Keratinocyte (primary cell): ENCODE measurements at regions not wholly inside any gene's neighbourhood (a gene's known extent, or its start where the extent isn't known, plus 50 kb on each side); places are given as distances from the start of the nearest gene placed in this dataset.

Experiments
- DNase-seq: peaks from one replicate; pipeline ENCODE4 v3.0.0-alpha.2; 2011; ENCODE audit warnings: low read depth, missing footprints, low spot score
- FAIRE-seq: peaks from 2 replicates; lab custom pipeline; 2011; peaks lifted over from hg19 to GRCh38; lab: Jason Lieb, UNC
- H2AFZ ChIP-seq: 2 replicates; pipeline ENCODE4 v1.6.0; 2012; ENCODE audit warnings: low read length, control low read depth, inconsistent platforms; ENCODE audit not compliant: control insufficient read depth
- H3K27ac ChIP-seq: 2 replicates; pipeline ENCODE4 v1.5.1; 2011; ENCODE audit warnings: low read length; ENCODE audit not compliant: control insufficient read depth, insufficient read depth
- H3K27me3 ChIP-seq: 3 replicates; pipeline ENCODE4 v1.6.0; 2011; ENCODE audit warnings: low read length; ENCODE audit not compliant: control insufficient read depth, insufficient read depth; ENCODE audit errors: extremely low read depth
- H3K36me3 ChIP-seq, 2 experiments: 2 replicates in 1 of 2; 3 replicates in 1 of 2; pipeline ENCODE4 v1.5.1; 2011; ENCODE audit warnings: low read length in 2 of 2, mild to moderate bottlenecking in 1 of 2; ENCODE audit not compliant: control insufficient read depth in 2 of 2, insufficient read depth in 2 of 2; ENCODE audit errors: extremely low read depth in 1 of 2
- H3K4me1 ChIP-seq: 3 replicates; pipeline ENCODE4 v1.5.1; 2011; ENCODE audit warnings: low read length; ENCODE audit not compliant: control insufficient read depth, insufficient read depth; ENCODE audit errors: extremely low read depth
- H3K4me2 ChIP-seq: 3 replicates; pipeline ENCODE4 v1.6.0; 2011; ENCODE audit warnings: low read depth, low read length; ENCODE audit not compliant: control insufficient read depth, insufficient read depth; ENCODE audit errors: extremely low read depth
- H3K4me3 ChIP-seq, 3 experiments: fragments of 200-600 bp in 1 of 3; sonication (generic) in 1 of 3; 2 replicates in 2 of 3; 3 replicates in 1 of 3; pipeline ENCODE4 v1.5.1; 2011 to 2016; ENCODE audit warnings: low read length in 3 of 3, mild to moderate bottlenecking in 3 of 3, control low read depth in 2 of 3, inconsistent platforms in 1 of 3, low read depth in 1 of 3, mixed read lengths in 1 of 3, mixed run types in 1 of 3, moderate library complexity in 1 of 3; ENCODE audit not compliant: control insufficient read depth in 2 of 3, insufficient read depth in 2 of 3; ENCODE audit errors: extremely low read depth in 1 of 3
- H3K79me2 ChIP-seq: 2 replicates; pipeline ENCODE4 v1.6.0; 2012; ENCODE audit warnings: low read length; ENCODE audit not compliant: control insufficient read depth, insufficient read depth
- H3K9ac ChIP-seq: 3 replicates; pipeline ENCODE4 v1.6.0; 2011; ENCODE audit warnings: low read length; ENCODE audit not compliant: control insufficient read depth, insufficient read depth; ENCODE audit errors: extremely low read depth
- H3K9me1 ChIP-seq: 3 replicates; pipeline ENCODE4 v1.6.0; 2011; ENCODE audit warnings: low read length; ENCODE audit not compliant: control insufficient read depth, insufficient read depth; ENCODE audit errors: extremely low read depth
- H3K9me3 ChIP-seq: 2 replicates; pipeline ENCODE4 v1.5.1; 2012; ENCODE audit warnings: low read depth, low read length; ENCODE audit not compliant: control insufficient read depth
- H4K20me1 ChIP-seq: 3 replicates; pipeline ENCODE4 v1.6.0; 2011; ENCODE audit warnings: low read length; ENCODE audit not compliant: control insufficient read depth, insufficient read depth; ENCODE audit errors: extremely low read depth
- CTCF ChIP-seq, 3 experiments: IDR thresholded peaks in 1 of 3; conservative IDR thresholded peaks in 1 of 3; optimal IDR thresholded peaks in 1 of 3; 2 replicates in 2 of 3; 3 replicates in 1 of 3; pipeline versions ENCODE3 to v1.5.1; 2011; ENCODE audit warnings: low read length in 3 of 3, mild to moderate bottlenecking in 3 of 3, moderate library complexity in 2 of 3, control low read depth in 1 of 3, inconsistent platforms in 1 of 3; ENCODE audit not compliant: insufficient read depth in 2 of 3; ENCODE audit errors: extremely low read depth in 1 of 3
- EZH2 ChIP-seq: IDR thresholded peaks from one replicate; pipeline ENCODE4 v1.6.1; 2012; ENCODE audit warnings: inconsistent platforms, mild to moderate bottlenecking, low read length, moderate library complexity
- dilution Hi-C: fragments of 300-500 bp; cut with MboI; formaldehyde crosslinking; loops from one replicate; pipeline ENCODE4 v1.7.0; 2020; ENCODE audit warnings: low sequenced_read_pairs; ENCODE audit not compliant: extremely low pct_ligation_motif_present

GRCh38 chr13:88014527-88014926 is 343.4 kb downstream of the SLITRK5 start:
- Histone ChIP-seq H3K4me2 (no peak overlapping the region), H3K27me3 (no peaks in the 10 kb centered on the region), H3K4me3 (no peak overlapping the region), H3K27ac (no peak overlapping the region), H3K9ac (no peak overlapping the region), H2AFZ (no peak overlapping the region), H3K9me3 (no peaks in the 10 kb centered on the region), H3K4me1 (no peaks in the 10 kb centered on the region), H4K20me1 (no peaks in the 10 kb centered on the region), H3K36me3 (no peaks in the 10 kb centered on the region), H3K79me2 (no peaks in the 10 kb centered on the region), H3K9me1 (no peaks in the 10 kb centered on the region)
- no peak for TF ChIP-seq EZH2
- no peak for TF ChIP-seq CTCF (optimal IDR thresholded peaks at IDR 0.05 in 1 of 3, IDR thresholded peaks at IDR 0.05 in 1 of 3, conservative IDR thresholded peaks at IDR 0.05 in 1 of 3; ENCODE audit: extremely low read depth in 1 of 3, insufficient read depth in 2 of 3, low read length in 3 of 3)
- dilution Hi-C loops, result no loop called here
- DNase-seq (no peak), FAIRE-seq (no peak)

DNA sequence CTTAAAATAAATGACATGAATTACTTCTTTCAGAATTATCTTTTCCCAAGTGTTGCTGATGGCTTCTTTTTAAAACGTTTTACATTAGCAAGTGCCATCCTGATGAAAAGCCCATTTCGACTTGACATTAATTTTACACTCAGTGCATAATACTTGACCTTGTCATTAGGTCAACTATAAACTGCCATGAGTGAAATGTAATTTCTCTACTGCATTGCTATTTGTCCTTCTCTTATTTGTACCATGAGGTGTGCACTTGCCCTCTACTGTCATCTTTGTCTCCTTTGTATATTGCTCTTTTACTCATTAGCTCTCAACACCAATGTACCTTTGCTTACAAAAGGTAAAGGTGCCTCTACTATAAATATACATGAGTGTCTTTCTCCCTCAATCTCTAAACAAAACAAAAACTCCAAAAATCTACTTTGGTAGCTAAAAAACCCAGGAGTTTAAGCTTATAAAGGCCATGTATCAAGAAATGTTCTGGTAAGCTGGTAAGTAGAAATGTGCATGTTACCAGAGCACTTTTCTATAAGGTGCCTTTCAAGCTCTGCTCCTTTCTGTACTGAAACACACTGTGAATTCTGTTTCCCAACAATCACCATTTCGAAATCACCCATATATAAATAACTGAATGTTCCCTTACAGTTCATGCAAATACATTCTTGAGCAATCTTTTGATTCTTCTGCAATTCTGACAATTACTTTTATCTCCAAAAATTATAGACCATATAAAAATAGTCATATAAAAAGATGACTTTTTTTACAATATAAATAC is 351.4 kb downstream of the SLITRK5 start:
- Histone ChIP-seq H3K27ac (no peak overlapping the region), H4K20me1 (no peaks in the 10 kb centered on the region), H3K27me3 (no peaks in the 10 kb centered on the region), H3K4me1 (no peaks in the 10 kb centered on the region), H3K36me3 (no peaks in the 10 kb centered on the region), H3K4me3 (no peak overlapping the region), H3K4me2 (no peak overlapping the region), H3K9me3 (no peaks in the 10 kb centered on the region), H3K9ac (no peak overlapping the region), H3K9me1 (no peaks in the 10 kb centered on the region), H3K79me2 (no peaks in the 10 kb centered on the region), H2AFZ (no peak overlapping the region)
- no peak for TF ChIP-seq EZH2
- no peak for TF ChIP-seq CTCF (optimal IDR thresholded peaks at IDR 0.05 in 1 of 3, IDR thresholded peaks at IDR 0.05 in 1 of 3, conservative IDR thresholded peaks at IDR 0.05 in 1 of 3; ENCODE audit: extremely low read depth in 1 of 3, insufficient read depth in 2 of 3, low read length in 3 of 3)
- dilution Hi-C loops, result no loop called here
- DNase-seq, result no peak
- no peak for FAIRE-seq
